NT2/D1 (cell line): ENCODE measurements at regions not wholly inside any gene's neighbourhood (a gene's known extent, or its start where the extent isn't known, plus 50 kb on each side); places are given as distances from the start of the nearest gene placed in this dataset.

Experiments
- SUZ12 ChIP-seq: IDR thresholded peaks from 2 replicates; pipeline ENCODE4 v1.6.1; 2011; ENCODE audit not compliant: insufficient read length, insufficient read depth; ENCODE audit errors: extremely low read depth
- YY1 ChIP-seq: IDR thresholded peaks from 2 replicates; pipeline ENCODE4 v1.6.1; 2011; ENCODE audit not compliant: insufficient read length, insufficient read depth
- ZNF274 ChIP-seq: IDR thresholded peaks from 2 replicates; pipeline ENCODE4 v1.6.1; 2011; ENCODE audit warnings: mild to moderate bottlenecking, low read depth, low read length

DNA sequence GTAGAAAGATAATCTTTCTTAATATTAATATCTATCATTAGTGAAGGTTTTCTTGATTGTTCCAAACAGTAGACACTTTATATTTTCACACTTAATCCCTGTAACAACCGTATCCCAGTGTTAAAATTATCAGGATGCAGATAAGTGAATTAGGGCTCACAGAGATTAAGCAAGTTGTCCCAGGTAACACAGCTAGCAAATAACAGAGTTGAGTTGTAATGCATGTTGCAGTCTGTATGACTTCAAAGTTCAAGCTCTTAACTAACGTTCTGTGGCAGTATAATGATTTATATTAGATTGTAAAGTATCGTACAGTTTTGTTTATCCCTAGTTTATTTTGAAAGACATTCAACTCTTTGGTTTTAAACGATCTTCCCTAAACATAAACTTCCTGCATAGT lies 517.5 kb downstream of the TFAP2B start:
- no peak for TF ChIP-seq YY1
- TF ChIP-seq ZNF274, result no peak
- no peak for TF ChIP-seq SUZ12
